ENCODE measurements at regions not wholly inside any gene's neighbourhood (a gene's known extent, or its start where the extent isn't known, plus 50 kb on each side); places are given as distances from the start of the nearest gene placed in this dataset.
A peak's percentile ranks its signal among the peaks of the same experiment; 100 is the strongest.

DNA sequence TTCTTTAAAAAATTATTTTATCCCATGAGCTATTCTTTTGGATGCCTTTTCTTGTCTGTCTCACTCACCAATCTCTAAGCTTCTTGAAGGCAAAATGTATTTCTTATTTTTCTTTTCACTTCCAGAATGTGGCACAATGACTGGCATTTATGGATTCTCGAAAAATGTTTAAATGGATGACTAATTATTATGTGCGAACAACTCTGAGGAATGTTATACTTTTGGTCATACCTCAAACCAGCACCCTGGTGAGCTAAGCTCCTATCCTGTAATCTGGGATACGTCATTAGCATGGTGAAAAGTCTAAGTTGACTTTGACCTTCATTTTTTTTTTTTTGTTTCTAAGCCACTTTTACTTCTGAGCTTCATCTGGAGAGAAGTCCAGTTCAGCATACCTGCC lies 214.0 kb upstream of the CEP162 start:
- no peaks in the 10 kb centered on the region for H3K9me3 ChIP-seq
- H3K27me3 ChIP-seq = no peaks in the 10 kb centered on the region
- no peak overlapping the region for H3K4me3 ChIP-seq
- TF ChIP-seq, protein P1, sequence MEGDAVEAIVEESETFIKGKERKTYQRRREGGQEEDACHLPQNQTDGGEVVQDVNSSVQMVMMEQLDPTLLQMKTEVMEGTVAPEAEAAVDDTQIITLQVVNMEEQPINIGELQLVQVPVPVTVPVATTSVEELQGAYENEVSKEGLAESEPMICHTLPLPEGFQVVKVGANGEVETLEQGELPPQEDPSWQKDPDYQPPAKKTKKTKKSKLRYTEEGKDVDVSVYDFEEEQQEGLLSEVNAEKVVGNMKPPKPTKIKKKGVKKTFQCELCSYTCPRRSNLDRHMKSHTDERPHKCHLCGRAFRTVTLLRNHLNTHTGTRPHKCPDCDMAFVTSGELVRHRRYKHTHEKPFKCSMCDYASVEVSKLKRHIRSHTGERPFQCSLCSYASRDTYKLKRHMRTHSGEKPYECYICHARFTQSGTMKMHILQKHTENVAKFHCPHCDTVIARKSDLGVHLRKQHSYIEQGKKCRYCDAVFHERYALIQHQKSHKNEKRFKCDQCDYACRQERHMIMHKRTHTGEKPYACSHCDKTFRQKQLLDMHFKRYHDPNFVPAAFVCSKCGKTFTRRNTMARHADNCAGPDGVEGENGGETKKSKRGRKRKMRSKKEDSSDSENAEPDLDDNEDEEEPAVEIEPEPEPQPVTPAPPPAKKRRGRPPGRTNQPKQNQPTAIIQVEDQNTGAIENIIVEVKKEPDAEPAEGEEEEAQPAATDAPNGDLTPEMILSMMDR (IDR thresholded peaks at IDR 0.05) = no peak
- intact Hi-C loops (cut with DNase I) = no loop called here
- no peak overlapping the region for H3K9ac ChIP-seq (ENCODE audit: low read depth in 2 of 2, low read length in 2 of 2)
- H3K4me1 ChIP-seq = no peaks in the 10 kb centered on the region
- H3K27ac ChIP-seq = no peak overlapping the region
- H3K36me3 ChIP-seq = no peaks in the 10 kb centered on the region
- DNase-seq = no peak

DNA sequence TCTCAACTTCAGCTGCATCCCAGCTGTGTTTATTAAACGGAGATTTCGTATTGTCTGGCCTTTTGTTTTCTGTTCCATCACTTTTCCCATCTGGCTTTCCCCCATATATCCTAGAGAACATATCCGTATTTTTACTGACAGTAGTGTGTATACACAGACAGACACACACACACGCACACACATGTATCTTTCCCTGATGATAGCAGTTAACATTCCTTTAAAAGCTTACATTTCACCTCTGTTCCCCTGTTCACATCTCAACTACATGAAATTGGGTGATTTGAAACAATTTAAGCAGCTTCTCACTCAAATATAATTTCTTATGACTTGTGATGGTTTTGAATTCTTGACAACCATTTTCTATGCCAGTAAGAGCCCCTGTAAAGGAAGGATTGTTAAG lies 207.1 kb upstream of the CEP162 start:
- no peak for DNase-seq
- no peaks in the 10 kb centered on the region for H3K27me3 ChIP-seq
- no peak overlapping the region for H3K4me3 ChIP-seq
- intact Hi-C loops (cut with DNase I) = no loop called here
- H3K9ac ChIP-seq (ENCODE audit: low read depth in 2 of 2, low read length in 2 of 2) = no peak overlapping the region
- H3K9me3 ChIP-seq = no peaks in the 10 kb centered on the region
- H3K27ac ChIP-seq = no peak overlapping the region
- no peaks in the 10 kb centered on the region for H3K4me1 ChIP-seq
- TF ChIP-seq, protein P1 (IDR thresholded peaks at IDR 0.05) = no peak
- no peaks in the 10 kb centered on the region for H3K36me3 ChIP-seq

DNA sequence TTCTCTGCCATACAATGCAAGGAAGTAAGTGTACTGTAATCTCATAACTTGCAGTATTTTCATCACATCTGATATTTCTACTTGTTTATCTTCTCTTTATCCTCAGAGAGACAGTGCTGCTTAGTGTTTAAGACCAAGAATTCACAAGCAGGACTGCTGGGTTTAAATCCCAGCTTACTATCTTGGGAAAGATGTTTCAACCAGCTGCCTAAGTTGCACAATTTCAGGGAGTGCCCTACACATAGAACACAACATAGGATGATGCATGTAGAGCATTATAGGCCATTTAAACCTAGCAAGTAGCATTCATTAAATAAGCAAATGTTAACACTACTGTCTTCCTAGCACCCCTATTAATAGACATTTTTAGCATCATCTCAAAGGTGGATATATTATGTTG lies 205.2 kb upstream of the CEP162 start:
- H3K36me3 ChIP-seq = no peaks in the 10 kb centered on the region

DNA sequence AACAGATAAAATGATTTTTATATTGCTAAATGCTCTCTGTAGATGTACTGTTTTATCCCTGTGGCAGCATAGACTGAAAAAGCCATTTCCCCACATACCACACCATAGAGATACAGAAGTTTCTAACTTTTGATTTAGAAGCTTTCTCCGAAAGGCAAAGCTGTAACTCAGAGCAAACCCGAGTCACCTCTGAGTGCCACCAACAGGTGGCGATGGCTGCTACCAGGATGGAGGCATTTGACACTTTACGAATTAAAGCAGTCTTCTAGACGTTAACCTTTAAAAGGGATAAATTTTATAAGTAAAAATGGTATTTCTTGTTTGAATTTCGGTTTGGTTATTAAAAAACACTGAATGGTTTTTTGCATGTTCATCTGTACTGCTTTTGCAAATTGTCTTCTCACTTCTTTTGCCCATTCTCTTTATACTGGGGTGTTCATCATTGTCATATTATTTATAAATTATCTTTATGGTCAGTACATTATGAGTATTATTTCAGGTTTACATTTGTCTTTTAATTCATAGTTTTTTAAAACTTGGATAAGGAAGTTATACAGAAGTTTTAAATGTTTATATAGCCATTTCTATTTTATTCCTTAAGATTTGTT lies 201.0 kb upstream of the CEP162 start:
- H3K4me1 ChIP-seq = no peaks in the 10 kb centered on the region
- no peaks in the 10 kb centered on the region for H3K9me3 ChIP-seq
- peak; percentile 21 for DNase-seq
- TF ChIP-seq, protein P1 (IDR thresholded peaks at IDR 0.05) = peak; percentile 45
- H3K36me3 ChIP-seq = no peaks in the 10 kb centered on the region
- intact Hi-C loops (cut with DNase I) = loop anchor here (5.0 kb wide), 1 partner anchor 894 kb away; no protein-coding TSS in a partner anchor
- no peak overlapping the region for H3K27ac ChIP-seq
- no peaks in the 10 kb centered on the region for H3K27me3 ChIP-seq
- H3K4me3 ChIP-seq = no peak overlapping the region
- no peak overlapping the region for H3K9ac ChIP-seq (ENCODE audit: low read depth in 2 of 2, low read length in 2 of 2)

More for the DNA sequence above, 205.2 kb upstream of the CEP162 start:
- no peaks in the 10 kb centered on the region for H3K27me3 ChIP-seq
- no peak for DNase-seq
- intact Hi-C loops (cut with DNase I) = no loop called here
- H3K9ac ChIP-seq (ENCODE audit: low read depth in 2 of 2, low read length in 2 of 2) = no peak overlapping the region
- H3K9me3 ChIP-seq = no peaks in the 10 kb centered on the region
- H3K4me3 ChIP-seq = no peak overlapping the region
- TF ChIP-seq, protein P1 (IDR thresholded peaks at IDR 0.05) = no peak
- no peak overlapping the region for H3K27ac ChIP-seq
- H3K4me1 ChIP-seq = no peaks in the 10 kb centered on the region

DNA sequence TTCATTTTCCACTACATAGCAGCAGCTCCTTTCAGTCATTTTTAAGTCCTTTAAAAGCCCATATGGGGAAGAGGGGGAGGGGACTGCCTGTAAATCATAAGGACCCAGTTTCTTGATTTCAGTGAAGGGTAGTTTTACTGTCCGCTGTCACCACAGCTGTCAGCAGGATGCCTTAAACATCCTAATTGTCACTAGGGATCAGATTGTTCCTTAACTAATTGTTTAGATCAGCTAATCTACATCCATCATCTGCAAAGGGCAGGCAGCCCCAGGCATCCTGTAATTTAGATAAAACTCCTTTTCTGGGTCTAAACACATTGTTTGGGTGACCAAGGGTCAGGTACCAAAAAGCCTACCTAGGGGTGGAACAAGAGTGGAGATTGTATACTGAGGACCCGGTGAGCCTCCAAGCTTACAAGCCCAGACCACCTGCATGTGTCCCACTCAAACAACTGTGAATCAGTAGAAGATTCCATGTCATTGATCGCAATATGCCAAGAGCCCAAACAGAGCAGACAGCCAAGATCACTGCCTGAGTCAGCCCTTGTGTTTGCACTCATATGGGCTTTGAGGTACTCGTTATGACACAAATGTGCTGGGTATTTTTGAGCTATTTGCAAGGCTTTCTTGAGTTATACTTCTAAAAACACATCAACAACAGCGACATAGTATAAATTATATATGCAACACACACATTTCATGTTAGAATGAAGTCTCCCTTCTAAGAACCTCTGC lies 198.7 kb upstream of the CEP162 start:
- H3K9me3 ChIP-seq = no peaks in the 10 kb centered on the region
- DNase-seq = no peak
- H3K27ac ChIP-seq = no peak overlapping the region
- H3K4me3 ChIP-seq = no peak overlapping the region
- H3K4me1 ChIP-seq = no peaks in the 10 kb centered on the region
- H3K9ac ChIP-seq (ENCODE audit: low read depth in 2 of 2, low read length in 2 of 2) = no peak overlapping the region
- no peaks in the 10 kb centered on the region for H3K36me3 ChIP-seq
- H3K27me3 ChIP-seq = no peaks in the 10 kb centered on the region
- TF ChIP-seq, protein P1 (IDR thresholded peaks at IDR 0.05) = no peak
- intact Hi-C loops (cut with DNase I) = loop anchor here (5.0 kb wide), 1 partner anchor 896 kb away; no protein-coding TSS in a partner anchor
